ENCODE measurements at regions not wholly inside any gene's neighbourhood (a gene's known extent, or its start where the extent isn't known, plus 50 kb on each side); places are given as distances from the start of the nearest gene placed in this dataset.

DNA sequence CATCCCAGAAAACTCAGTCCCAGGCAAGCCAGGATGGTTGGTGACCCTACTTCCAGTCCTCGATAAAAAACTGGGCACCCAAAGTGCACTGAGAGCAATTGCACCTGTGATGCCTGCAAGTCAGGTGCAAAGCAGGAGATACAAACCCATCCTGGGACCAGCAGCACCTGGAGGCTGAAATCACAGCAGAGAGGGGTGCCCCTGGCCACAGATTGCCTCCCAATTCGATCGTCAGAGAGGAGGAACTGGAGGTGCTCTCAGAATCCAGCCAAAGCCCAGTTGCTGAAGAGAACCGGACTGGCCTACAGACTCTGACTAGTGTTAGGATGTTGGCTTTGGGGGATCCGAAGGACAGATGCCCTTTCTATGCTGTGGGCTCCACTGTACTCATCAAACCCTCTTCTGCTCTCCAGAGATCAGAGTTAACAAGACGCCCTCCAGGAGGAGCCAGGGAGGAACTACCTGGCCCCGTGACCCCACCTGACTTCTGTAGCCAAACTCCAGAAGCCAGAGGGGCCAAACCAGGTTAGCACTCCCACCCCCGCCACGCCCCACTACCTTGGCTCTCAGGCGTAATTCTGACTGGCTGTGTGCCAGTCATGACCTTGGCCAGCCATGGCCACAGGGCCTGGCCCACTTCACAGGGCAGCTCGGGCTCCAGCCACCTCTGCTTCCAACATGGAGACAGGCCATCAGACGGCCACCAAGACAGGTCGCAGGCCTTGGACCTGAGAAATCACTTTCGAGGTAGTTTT, 284.5 kb upstream of the RTL1 start:
- H3K27ac Mint-ChIP-seq: no peak overlapping the region
- intact Hi-C loops (cut with micrococcal nuclease): no loop called here
- CTCF ChIA-PET: no interaction called here
- H3K4me3 Mint-ChIP-seq: no peak overlapping the region
- H3K4me1 Mint-ChIP-seq (ENCODE audit: low read depth): no peaks in the 10 kb centered on the region
- H3K9me3 Mint-ChIP-seq: no peaks in the 10 kb centered on the region
- TF ChIP-seq, protein P1, sequence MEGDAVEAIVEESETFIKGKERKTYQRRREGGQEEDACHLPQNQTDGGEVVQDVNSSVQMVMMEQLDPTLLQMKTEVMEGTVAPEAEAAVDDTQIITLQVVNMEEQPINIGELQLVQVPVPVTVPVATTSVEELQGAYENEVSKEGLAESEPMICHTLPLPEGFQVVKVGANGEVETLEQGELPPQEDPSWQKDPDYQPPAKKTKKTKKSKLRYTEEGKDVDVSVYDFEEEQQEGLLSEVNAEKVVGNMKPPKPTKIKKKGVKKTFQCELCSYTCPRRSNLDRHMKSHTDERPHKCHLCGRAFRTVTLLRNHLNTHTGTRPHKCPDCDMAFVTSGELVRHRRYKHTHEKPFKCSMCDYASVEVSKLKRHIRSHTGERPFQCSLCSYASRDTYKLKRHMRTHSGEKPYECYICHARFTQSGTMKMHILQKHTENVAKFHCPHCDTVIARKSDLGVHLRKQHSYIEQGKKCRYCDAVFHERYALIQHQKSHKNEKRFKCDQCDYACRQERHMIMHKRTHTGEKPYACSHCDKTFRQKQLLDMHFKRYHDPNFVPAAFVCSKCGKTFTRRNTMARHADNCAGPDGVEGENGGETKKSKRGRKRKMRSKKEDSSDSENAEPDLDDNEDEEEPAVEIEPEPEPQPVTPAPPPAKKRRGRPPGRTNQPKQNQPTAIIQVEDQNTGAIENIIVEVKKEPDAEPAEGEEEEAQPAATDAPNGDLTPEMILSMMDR (IDR thresholded peaks at IDR 0.05): no peak
- H3K36me3 Mint-ChIP-seq (ENCODE audit: low read depth): no peaks in the 10 kb centered on the region
- POLR2A ChIA-PET: no interaction called here
- no peak for ATAC-seq
- peaks cover 1% of the 10 kb centered on the region for H3K27me3 Mint-ChIP-seq
- DNase-seq: no peak

DNA sequence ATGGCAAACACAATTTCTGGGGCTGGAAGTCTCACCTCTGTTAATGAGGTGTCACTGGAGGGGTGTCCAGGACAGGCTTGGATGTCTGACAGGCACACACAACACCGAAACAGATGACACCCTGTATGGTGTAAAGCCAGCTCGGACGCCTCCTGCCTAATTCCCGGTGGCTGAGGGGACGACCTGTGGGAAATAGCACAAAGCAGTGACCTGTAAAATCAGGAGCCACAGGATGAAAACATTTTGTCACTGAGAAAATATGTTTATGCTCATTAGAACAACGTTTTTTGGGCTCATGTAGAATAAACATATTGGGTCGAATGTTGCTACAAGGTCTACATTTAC, 285.0 kb upstream of the RTL1 start:
- DNase-seq (no peak), ATAC-seq (no peak)
- intact Hi-C loops (cut with micrococcal nuclease): no loop called here
- H3K9me3 Mint-ChIP-seq: no peaks in the 10 kb centered on the region
- H3K27me3 Mint-ChIP-seq: peaks cover 1% of the 10 kb centered on the region
- ChIA-PET POLR2A (no interaction called here), CTCF (no interaction called here)
- H3K36me3 Mint-ChIP-seq (ENCODE audit: low read depth): no peaks in the 10 kb centered on the region
- no peak overlapping the region for H3K27ac Mint-ChIP-seq
- TF ChIP-seq, protein P1 (IDR thresholded peaks at IDR 0.05): no peak
- no peak overlapping the region for H3K4me3 Mint-ChIP-seq
- no peaks in the 10 kb centered on the region for H3K4me1 Mint-ChIP-seq (ENCODE audit: low read depth)

DNA sequence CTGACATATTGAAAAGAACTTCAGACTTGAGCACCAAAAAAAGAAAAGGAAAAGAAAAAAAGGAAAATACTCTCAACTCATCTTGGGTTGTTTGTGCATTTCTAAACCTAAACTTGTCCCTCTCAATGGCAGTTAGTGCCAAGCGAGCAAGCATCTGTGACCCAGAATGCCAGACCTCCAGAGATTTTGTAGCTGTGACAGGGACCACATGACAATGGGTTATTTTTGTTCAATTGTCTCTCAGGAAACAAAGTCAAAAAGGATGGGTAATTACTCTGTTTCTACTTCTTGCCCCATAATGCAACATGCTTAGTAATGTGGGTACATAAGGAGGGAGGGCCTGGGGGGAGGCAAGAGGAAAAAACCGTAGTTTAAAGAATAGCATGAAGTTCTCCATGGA, 285.7 kb upstream of the RTL1 start:
- ChIA-PET POLR2A (no interaction called here), CTCF (no interaction called here)
- TF ChIP-seq, protein P1 (IDR thresholded peaks at IDR 0.05): no peak
- Mint-ChIP-seq H3K27me3 (peaks cover 1% of the 10 kb centered on the region), H3K4me1 (ENCODE audit: low read depth) (no peaks in the 10 kb centered on the region), H3K36me3 (ENCODE audit: low read depth) (no peaks in the 10 kb centered on the region), H3K27ac (no peak overlapping the region), H3K4me3 (no peak overlapping the region), H3K9me3 (no peaks in the 10 kb centered on the region)
- ATAC-seq (no peak), DNase-seq (no peak)
- intact Hi-C loops (cut with micrococcal nuclease): no loop called here

DNA sequence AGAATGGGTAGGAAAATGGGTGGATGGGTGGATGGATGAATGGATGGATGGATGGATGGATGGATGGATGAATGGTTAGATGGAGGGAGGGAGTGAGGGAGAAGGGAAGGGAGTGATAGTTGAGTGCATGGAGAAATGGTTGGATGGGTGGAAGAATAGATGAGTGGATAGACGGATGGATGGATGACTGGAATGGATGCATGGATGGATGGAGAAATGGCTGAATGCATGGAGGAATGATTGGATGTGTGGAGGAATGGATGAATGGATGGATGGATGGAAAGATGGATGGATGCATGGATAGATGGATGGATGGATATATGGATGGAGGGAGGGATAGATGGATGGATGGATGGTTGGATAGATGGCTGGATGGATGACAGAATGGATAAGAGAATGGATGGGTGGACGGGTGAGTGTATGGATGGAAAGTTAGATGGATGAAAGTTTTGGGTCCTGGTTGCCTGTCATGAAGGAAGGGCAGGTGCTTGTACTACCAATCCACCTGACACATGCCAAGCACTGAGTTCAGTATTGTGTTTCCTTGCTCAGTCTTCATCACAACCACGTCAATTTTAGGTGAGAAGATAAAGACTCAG, 286.5 kb upstream of the RTL1 start:
- intact Hi-C loops (cut with micrococcal nuclease): no loop called here
- no peaks in the 10 kb centered on the region for H3K36me3 Mint-ChIP-seq (ENCODE audit: low read depth)
- H3K4me1 Mint-ChIP-seq (ENCODE audit: low read depth): no peaks in the 10 kb centered on the region
- H3K4me3 Mint-ChIP-seq: no peak overlapping the region
- no peak for DNase-seq
- TF ChIP-seq, protein P1 (IDR thresholded peaks at IDR 0.05): no peak
- POLR2A ChIA-PET: no interaction called here
- H3K27ac Mint-ChIP-seq: no peak overlapping the region
- ATAC-seq: no peak
- H3K27me3 Mint-ChIP-seq: peaks cover 1% of the 10 kb centered on the region
- CTCF ChIA-PET: no interaction called here
- no peaks in the 10 kb centered on the region for H3K9me3 Mint-ChIP-seq

DNA sequence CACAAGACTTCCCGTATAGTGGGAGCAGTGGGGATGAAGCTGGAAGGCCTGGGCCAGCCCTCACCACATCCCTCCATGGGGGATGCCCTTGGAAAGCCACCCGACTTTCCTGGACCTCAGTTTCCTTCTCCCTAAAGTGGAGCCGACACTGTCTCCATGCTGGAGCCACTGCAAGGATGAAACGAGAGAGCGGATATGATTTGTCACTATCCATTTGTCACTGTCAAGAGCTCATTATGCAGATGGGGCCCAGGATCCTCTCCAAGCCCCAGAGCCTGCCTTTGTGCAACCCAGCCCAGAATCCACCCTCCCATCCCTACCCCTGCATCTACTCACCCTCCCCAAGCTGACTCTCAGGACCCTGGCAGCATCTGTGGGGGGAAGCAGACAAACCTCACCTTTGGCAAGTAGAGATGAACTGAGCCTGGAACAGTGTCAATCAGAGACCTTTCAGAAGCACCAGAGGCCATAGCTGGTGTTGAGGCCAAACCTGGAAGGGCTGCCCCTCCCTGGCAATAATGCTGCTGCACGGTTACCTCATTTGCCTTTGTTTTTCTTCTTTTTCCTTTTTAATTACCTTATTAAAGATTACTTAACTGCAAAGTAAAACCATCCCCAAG, 287.7 kb upstream of the RTL1 start:
- intact Hi-C loops (cut with micrococcal nuclease): no loop called here
- no peak overlapping the region for H3K27ac Mint-ChIP-seq

More for the DNA sequence above, 287.7 kb upstream of the RTL1 start:
- Mint-ChIP-seq H3K4me1 (ENCODE audit: low read depth) (no peaks in the 10 kb centered on the region), H3K4me3 (no peak overlapping the region), H3K9me3 (no peaks in the 10 kb centered on the region), H3K36me3 (ENCODE audit: low read depth) (no peaks in the 10 kb centered on the region), H3K27me3 (no peaks in the 10 kb centered on the region)
- ChIA-PET CTCF (no interaction called here), POLR2A (no interaction called here)
- TF ChIP-seq, protein P1 (IDR thresholded peaks at IDR 0.05): no peak
- DNase-seq (no peak), ATAC-seq (no peak)
